ENCODE measurements at regions not wholly inside any gene's neighbourhood (a gene's known extent, or its start where the extent isn't known, plus 50 kb on each side); places are given as distances from the start of the nearest gene placed in this dataset.

- no peak for DNase-seq (ENCODE audit: low read depth in 2 of 2)
These were observed 178.6 kb upstream of the RBMS1 start for GRCh38 chr2:160672211-160672610.

- no peak for DNase-seq (ENCODE audit: low read depth in 2 of 2)
These were observed 180.6 kb upstream of the RBMS1 start for GRCh38 chr2:160674146-160674750.

GRCh38 chr2:160679686-160680085 is 186.1 kb upstream of the RBMS1 start:
- DNase-seq (ENCODE audit: low read depth in 2 of 2): no peak

- DNase-seq (ENCODE audit: low read depth in 2 of 2): no peak
These were observed 186.7 kb upstream of the RBMS1 start for GRCh38 chr2:160680294-160680693.

GRCh38 chr2:160680974-160681373 is 187.4 kb upstream of the RBMS1 start:
- DNase-seq (ENCODE audit: low read depth in 2 of 2): no peak

GRCh38 chr2:160683206-160683605 is 189.6 kb upstream of the RBMS1 start:
- DNase-seq (ENCODE audit: low read depth in 2 of 2): no peak

GRCh38 chr2:160687629-160688028 is 194.0 kb upstream of the RBMS1 start:
- no peak for DNase-seq (ENCODE audit: low read depth in 2 of 2)

- no peak for DNase-seq (ENCODE audit: low read depth in 2 of 2)
These were observed 195.8 kb upstream of the RBMS1 start for GRCh38 chr2:160689441-160689840.

GRCh38 chr2:160694221-160694620 is 200.6 kb upstream of the RBMS1 start:
- no peak for DNase-seq (ENCODE audit: low read depth in 2 of 2)

- no peak for DNase-seq (ENCODE audit: low read depth in 2 of 2)
These were observed 201.0 kb upstream of the RBMS1 start for GRCh38 chr2:160694631-160695030.

- DNase-seq (ENCODE audit: low read depth in 2 of 2): no peak
These were observed 201.9 kb upstream of the RBMS1 start for GRCh38 chr2:160695402-160696086.

GRCh38 chr2:160696087-160696452 is 202.5 kb upstream of the RBMS1 start:
- no peak for DNase-seq (ENCODE audit: low read depth in 2 of 2)

GRCh38 chr2:160697817-160698216 is 204.2 kb upstream of the RBMS1 start:
- DNase-seq (ENCODE audit: low read depth in 2 of 2): no peak

- no peak for DNase-seq (ENCODE audit: low read depth in 2 of 2)
These were observed 206.6 kb upstream of the RBMS1 start for GRCh38 chr2:160700021-160700814.

GRCh38 chr2:160701822-160702221 is 208.2 kb upstream of the RBMS1 start:
- no peak for DNase-seq (ENCODE audit: low read depth in 2 of 2)

GRCh38 chr2:160702754-160703153 is 209.1 kb upstream of the RBMS1 start:
- no peak for DNase-seq (ENCODE audit: low read depth in 2 of 2)

GRCh38 chr2:160703648-160704585 is 210.3 kb upstream of the RBMS1 start:
- DNase-seq (ENCODE audit: low read depth in 2 of 2): no peak

GRCh38 chr2:160715428-160715827 is 221.8 kb upstream of the RBMS1 start:
- no peak for DNase-seq (ENCODE audit: low read depth in 2 of 2)

GRCh38 chr2:160719116-160719515 is 225.5 kb upstream of the RBMS1 start:
- DNase-seq (ENCODE audit: low read depth in 2 of 2): no peak

- no peak for DNase-seq (ENCODE audit: low read depth in 2 of 2)
These were observed 226.5 kb upstream of the RBMS1 start for GRCh38 chr2:160720098-160720497.

- no peak for DNase-seq (ENCODE audit: low read depth in 2 of 2)
These were observed 227.8 kb upstream of the RBMS1 start for GRCh38 chr2:160721089-160722040.

Measured in activated CD4-positive, alpha-beta T cell treated with anti-CD3 and anti-CD28 coated beads for 24 hours (primary cell).